Gastroesophageal sphincter (tissue), 4 donors: ENCODE measurements at regions not wholly inside any gene's neighbourhood (a gene's known extent, or its start where the extent isn't known, plus 50 kb on each side); places are given as distances from the start of the nearest gene placed in this dataset.

Experiments used
- ATAC-seq: fragments of 150-250 bp; one replicate; pipeline ENCODE4 v1.9.1; 2016; ENCODE audit warnings: mild to moderate bottlenecking, moderate library complexity
- H3K27ac ChIP-seq, 4 donors: fragments of 200-600 bp; sonication (generic) in 3 of 4; 1 replicate in 3 of 4; 2 replicates in 1 of 4; pipeline ENCODE4 v1.5.1; 2016 to 2019
- H3K27me3 ChIP-seq: fragments of 200-600 bp; sonication (generic); one replicate; pipeline ENCODE4 v1.5.1; 2019
- H3K36me3 ChIP-seq, 2 donors: fragments of 200-600 bp; sonication (generic); one replicate each; pipeline ENCODE4 v1.5.1; 2019; ENCODE audit warnings: control low read depth in 1 of 2
- H3K4me1 ChIP-seq, 3 donors: fragments of 200-600 bp; sonication (generic); 1 replicate in 2 of 3; 2 replicates in 1 of 3; pipeline ENCODE4 v1.5.1; 2016 to 2019; ENCODE audit warnings: control low read depth in 2 of 3
- H3K4me3 ChIP-seq, 2 donors: fragments of 200-600 bp; sonication (generic); one replicate each; pipeline ENCODE4 v1.5.1; 2019; ENCODE audit warnings: mild to moderate bottlenecking in 1 of 2, moderate library complexity in 1 of 2
- H3K9me3 ChIP-seq, 3 donors: fragments of 200-600 bp; sonication (generic); one replicate each; pipeline ENCODE4 v1.5.1; 2017 to 2019; ENCODE audit warnings: control low read depth in 2 of 3
- EP300 ChIP-seq: sonication (generic); formaldehyde crosslinking; IDR thresholded peaks from one replicate; pipeline ENCODE4 v1.6.1; 2017; ENCODE audit warnings: antibody characterized with exemption, mild to moderate bottlenecking
- POLR2A ChIP-seq, 2 donors: fragments of 450-650 bp; IDR thresholded peaks; one replicate each; pipeline ENCODE4 v1.6.1; 2017; ENCODE audit warnings: antibody characterized with exemption in 2 of 2, mild to moderate bottlenecking in 2 of 2, moderate library complexity in 1 of 2
- POLR2AphosphoS5 ChIP-seq: sonication (generic); formaldehyde crosslinking; IDR thresholded peaks from one replicate; pipeline ENCODE4 v1.6.1; 2017; ENCODE audit warnings: antibody characterized with exemption
- WGBS, 2 donors: methylation state at CpG; one replicate each; pipeline ENCODE4 v1.1.5; 2018; ENCODE audit warnings: low coverage in 1 of 2; 5-methylcytosine and 5-hydroxymethylcytosine counted together
- TF ChIP-seq, protein P1 (sequence below), 4 experiments: fragments of 200-600 bp in 2 of 4; fragments of 450-650 bp in 2 of 4; sonication (generic) in 1 of 4; IDR thresholded peaks; one replicate each; pipeline ENCODE4 v1.5.1; 2017 to 2019; ENCODE audit warnings: antibody characterized with exemption in 4 of 4, mild to moderate bottlenecking in 2 of 4, moderate library complexity in 2 of 4

DNA sequence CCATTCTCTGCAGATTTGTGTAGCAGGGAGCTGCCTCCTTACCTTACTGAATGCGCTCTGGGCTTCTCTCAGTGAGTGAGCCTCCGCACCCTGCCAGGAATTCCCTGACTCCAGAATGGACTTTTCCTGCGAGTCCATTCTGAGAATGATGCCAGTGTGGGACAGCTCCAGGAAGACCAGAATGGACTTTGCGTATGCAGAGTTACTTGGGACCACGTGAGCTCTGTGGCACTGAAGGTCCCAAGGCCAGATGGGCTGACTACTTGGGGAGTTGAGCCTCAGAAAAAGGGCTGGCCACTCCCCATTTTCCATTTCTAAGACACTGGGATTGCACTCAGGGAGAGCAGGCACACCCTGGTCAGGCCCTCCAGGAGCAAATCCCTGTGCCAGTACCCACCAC lies 324.7 kb upstream of the ZMIZ1 start:
- Histone ChIP-seq H3K27me3 (no peaks in the 10 kb centered on the region), H3K4me1 (peaks cover 0 to 23% (median 20%) of the 10 kb centered on the region in 3 donors), H3K4me3 (no peak overlapping the region), H3K27ac (peak overlapping the region in 2 of 4 donors; percentile 19 to 33), H3K36me3 (no peaks in the 10 kb centered on the region), H3K9me3 (no peaks in the 10 kb centered on the region)
- ATAC-seq: no peak
- no peak for TF ChIP-seq POLR2A (IDR thresholded peaks at IDR 0.05)
- TF ChIP-seq, protein P1, sequence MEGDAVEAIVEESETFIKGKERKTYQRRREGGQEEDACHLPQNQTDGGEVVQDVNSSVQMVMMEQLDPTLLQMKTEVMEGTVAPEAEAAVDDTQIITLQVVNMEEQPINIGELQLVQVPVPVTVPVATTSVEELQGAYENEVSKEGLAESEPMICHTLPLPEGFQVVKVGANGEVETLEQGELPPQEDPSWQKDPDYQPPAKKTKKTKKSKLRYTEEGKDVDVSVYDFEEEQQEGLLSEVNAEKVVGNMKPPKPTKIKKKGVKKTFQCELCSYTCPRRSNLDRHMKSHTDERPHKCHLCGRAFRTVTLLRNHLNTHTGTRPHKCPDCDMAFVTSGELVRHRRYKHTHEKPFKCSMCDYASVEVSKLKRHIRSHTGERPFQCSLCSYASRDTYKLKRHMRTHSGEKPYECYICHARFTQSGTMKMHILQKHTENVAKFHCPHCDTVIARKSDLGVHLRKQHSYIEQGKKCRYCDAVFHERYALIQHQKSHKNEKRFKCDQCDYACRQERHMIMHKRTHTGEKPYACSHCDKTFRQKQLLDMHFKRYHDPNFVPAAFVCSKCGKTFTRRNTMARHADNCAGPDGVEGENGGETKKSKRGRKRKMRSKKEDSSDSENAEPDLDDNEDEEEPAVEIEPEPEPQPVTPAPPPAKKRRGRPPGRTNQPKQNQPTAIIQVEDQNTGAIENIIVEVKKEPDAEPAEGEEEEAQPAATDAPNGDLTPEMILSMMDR (IDR thresholded peaks at IDR 0.05): no peak
- TF ChIP-seq EP300: no peak
- TF ChIP-seq POLR2AphosphoS5: no peak
- WGBS, 2 donors: 100% methylated on average over 1 of the region's 5 CpGs; no CpG with 5 or more reads in 1 of the 2 donors

DNA sequence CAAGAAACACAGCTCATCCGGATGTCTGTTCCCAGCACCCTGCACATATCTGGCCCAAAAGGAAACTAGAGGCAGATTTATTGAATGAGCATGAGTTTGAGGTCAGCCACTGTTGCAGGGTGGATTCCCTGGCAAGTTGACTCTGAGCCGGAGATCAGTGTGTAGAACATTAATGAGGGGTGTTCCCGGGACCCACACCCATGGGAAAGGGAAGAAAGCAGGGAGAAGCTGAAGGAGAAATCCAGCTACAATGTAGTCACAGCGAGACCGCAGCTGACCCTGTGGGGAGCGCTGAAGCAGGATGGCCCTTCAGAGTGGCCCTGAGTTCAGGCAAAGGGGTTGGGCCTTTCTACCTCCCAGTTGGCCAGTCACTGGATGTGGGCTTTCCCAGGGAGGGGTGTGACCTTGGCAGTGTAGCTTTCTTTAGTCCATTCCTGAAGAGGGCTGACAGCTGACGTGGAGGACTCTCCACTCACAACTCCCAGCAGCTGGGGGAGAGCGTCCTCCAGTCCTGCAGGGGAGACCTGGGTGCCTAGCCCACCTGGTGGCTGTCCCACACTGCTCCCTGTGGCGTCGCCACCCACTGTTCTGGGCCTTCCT lies 324.2 kb upstream of the ZMIZ1 start:
- 33 to 52% methylated on average over 1 to 4 of the region's 10 CpGs for WGBS, 2 donors
- Histone ChIP-seq H3K9me3 (no peaks in the 10 kb centered on the region), H3K4me1 (peaks cover 0 to 23% (median 20%) of the 10 kb centered on the region in 3 donors), H3K4me3 (no peak overlapping the region), H3K36me3 (no peaks in the 10 kb centered on the region), H3K27ac (peak overlapping the region in 2 of 4 donors; percentile 19 to 33), H3K27me3 (no peaks in the 10 kb centered on the region)
- no peak for ATAC-seq
- TF ChIP-seq, protein P1 (IDR thresholded peaks at IDR 0.05): no peak
- no peak for TF ChIP-seq POLR2AphosphoS5
- TF ChIP-seq EP300: no peak
- no peak for TF ChIP-seq POLR2A (IDR thresholded peaks at IDR 0.05)

DNA sequence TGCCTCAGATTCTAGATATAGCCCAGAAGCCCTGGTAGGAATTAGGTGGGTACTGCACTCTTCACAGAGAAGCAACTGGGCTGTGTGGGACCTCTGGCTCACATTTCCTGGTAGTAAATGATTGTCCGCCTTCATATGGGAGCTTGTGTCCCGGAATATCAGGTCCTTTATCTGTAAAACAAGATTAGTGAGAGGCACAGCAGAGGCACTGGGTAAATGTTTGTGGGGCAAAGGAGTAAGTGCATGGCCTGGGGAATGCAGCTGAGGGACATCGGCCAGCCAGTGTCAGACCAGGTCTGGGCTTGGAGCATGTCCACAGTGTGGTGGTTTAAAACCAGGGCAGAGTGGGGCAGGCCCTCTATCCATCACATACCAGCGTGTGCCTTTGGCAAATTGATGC lies 323.3 kb upstream of the ZMIZ1 start:
- H3K4me1 ChIP-seq: peaks cover 0 to 23% (median 20%) of the 10 kb centered on the region in 3 donors
- no peak for ATAC-seq

DNA sequence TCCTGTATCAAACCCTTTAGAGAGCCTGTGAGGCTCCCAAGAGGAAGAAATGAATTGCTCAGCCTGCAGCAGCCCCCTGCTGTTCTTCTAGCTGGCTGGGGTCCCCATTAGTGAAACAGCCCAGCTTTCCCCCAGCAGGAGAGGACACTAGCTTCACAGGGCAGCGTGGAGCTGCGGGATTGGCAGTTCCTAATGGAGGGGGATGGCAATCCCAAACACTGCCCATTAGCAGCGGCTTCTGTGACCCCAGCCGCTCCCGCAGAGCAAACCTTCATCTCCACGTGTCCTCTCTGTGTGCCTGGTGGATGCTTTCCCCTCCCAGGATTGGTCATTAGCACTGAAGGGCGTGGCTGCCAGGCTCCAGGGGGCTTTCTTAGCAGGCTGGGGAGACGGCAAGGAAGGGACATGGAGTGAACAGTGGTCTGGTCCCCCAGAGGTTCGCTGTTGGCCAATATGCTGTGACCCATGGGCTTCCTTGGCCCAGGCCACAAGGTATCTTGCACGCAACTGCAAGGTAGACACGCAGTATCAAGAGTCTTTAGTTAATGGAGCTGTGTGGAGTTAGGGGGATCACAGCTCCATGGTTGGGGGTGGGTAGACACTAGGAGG lies 322.5 kb upstream of the ZMIZ1 start:
- Histone ChIP-seq H3K4me1 (peaks cover 0 to 20% (median 19%) of the 10 kb centered on the region in 3 donors), H3K36me3 (no peaks in the 10 kb centered on the region), H3K9me3 (no peaks in the 10 kb centered on the region), H3K4me3 (no peak overlapping the region), H3K27me3 (no peaks in the 10 kb centered on the region), H3K27ac (no peak overlapping the region)
- 96% methylated on average over 3 of the region's 11 CpGs; no CpG with 5 or more reads in 1 of the 2 donors for WGBS, 2 donors
- ATAC-seq: no peak
- TF ChIP-seq POLR2AphosphoS5: no peak
- no peak for TF ChIP-seq POLR2A (IDR thresholded peaks at IDR 0.05)

More for the DNA sequence above, 323.3 kb upstream of the ZMIZ1 start:
- WGBS, 2 donors: 50 to 100% methylated on average over 1 to 2 of the region's 4 CpGs
- H3K36me3 ChIP-seq: no peaks in the 10 kb centered on the region
- no peak overlapping the region for H3K4me3 ChIP-seq
- H3K27me3 ChIP-seq: no peaks in the 10 kb centered on the region
- H3K9me3 ChIP-seq: no peaks in the 10 kb centered on the region
- H3K27ac ChIP-seq: no peak overlapping the region
- TF ChIP-seq EP300: no peak
- no peak for TF ChIP-seq POLR2AphosphoS5
- TF ChIP-seq, protein P1 (IDR thresholded peaks at IDR 0.05): no peak
- no peak for TF ChIP-seq POLR2A (IDR thresholded peaks at IDR 0.05)

DNA sequence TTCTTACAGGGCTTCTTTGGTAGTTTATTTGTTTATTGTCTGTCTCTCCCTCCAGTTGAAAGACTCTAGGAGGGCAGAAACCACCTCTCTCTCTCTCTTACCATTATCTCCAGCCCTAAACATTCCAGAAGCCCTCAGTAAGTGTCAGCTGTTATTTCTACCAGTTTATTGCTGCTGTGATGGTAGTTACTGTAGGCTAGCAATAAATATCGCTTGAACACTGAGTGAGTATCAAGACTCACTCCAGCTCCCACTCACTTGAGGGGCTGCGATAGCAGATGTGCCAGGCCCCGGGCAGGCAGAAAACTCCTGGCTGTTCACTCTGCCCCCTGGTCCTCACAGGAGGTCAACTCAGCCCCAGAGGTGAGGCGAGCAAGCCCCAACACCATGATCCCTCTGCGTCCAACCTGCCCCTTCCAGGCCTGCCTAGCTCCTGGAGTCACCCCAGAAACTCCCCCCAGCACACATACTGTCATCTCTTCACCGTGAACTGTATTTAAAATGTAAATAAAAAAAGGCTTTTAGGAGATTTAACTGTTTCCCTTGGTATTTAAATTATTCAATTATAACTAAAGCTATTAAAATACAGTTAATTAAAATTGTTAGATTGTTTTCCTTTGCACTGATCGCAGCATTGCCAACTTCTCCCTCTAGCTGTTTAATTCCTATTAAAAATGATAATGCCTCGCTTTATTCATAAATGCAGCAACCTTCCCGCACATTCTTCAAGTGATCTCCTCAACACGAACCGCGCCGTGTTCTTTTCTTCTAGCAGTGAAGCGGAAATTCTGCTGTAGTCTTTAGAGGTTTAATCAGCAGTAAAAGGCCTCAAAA lies 321.1 kb upstream of the ZMIZ1 start:
- Histone ChIP-seq H3K27ac (no peak overlapping the region), H3K4me1 (peaks cover 0 to 16% (median 12%) of the 10 kb centered on the region in 3 donors), H3K27me3 (no peaks in the 10 kb centered on the region), H3K9me3 (no peaks in the 10 kb centered on the region), H3K4me3 (no peak overlapping the region), H3K36me3 (no peaks in the 10 kb centered on the region)
- 94% methylated on average over 12 to 13 of the region's 14 CpGs for WGBS, 2 donors
- TF ChIP-seq POLR2AphosphoS5 (no peak), POLR2A (IDR thresholded peaks at IDR 0.05) (no peak)
- ATAC-seq: no peak
